K562 (cell line): ENCODE measurements at regions not wholly inside any gene's neighbourhood (a gene's known extent, or its start where the extent isn't known, plus 50 kb on each side); places are given as distances from the start of the nearest gene placed in this dataset.

Source experiments
- ATAC-seq: fragments of 200-7000 bp; cut with Tn5 transposase; 3 replicates; pipeline ENCODE4 v1.9.1; 2020; ENCODE audit warnings: moderate library complexity
- BruUV-seq: library from RNA; stranded (reverse); fragments of 400-500 nt; replicated peaks from 2 replicates; lab custom pipeline; 2021; lab: Mats Ljungman, UMichigan
- CTCF ChIA-PET: fragments of 300-600 bp; formaldehyde crosslinking; extraction: SDS; loops from one replicate; lab custom pipeline; 2021; ENCODE audit warnings: low intra/inter-chr PET ratio; lab: Yijun Ruan, JAX
- POLR2A ChIA-PET: fragments of 300-600, 350-650 bp; sonication (Branson Sonifier 250); formaldehyde crosslinking; extraction: SDS; loops from one replicate; lab custom pipeline; 2021; ENCODE audit warnings: antibody characterized with exemption, inconsistent platforms; lab: Yijun Ruan, JAX
- DNase-seq, 4 experiments: peaks; one replicate each; pipeline versions ENCODE4 v3.0.0 to v3.0.0-alpha.2; 2011 to 2018; ENCODE audit warnings: low spot score in 3 of 4, mixed read lengths in 3 of 4; ENCODE audit errors: extremely low read depth in 1 of 4
- FAIRE-seq: peaks from 2 replicates; lab custom pipeline; 2011; peaks lifted over from hg19 to GRCh38; lab: Jason Lieb, UNC
- H2AFZ ChIP-seq: 2 replicates; pipeline ENCODE4 v1.6.0; 2011; ENCODE audit warnings: low read depth, low read length, control low read depth, inconsistent platforms
- H3K27ac ChIP-seq: fragments of 200-600 bp; 3 replicates; pipeline ENCODE4 v1.8.0; 2011; ENCODE audit warnings: low read depth, mild to moderate bottlenecking, control low read depth, inconsistent platforms, low read length, moderate library complexity, mixed read lengths; ENCODE audit errors: extremely low read depth
- H3K27me3 ChIP-seq, 2 experiments: fragments of 300-600 bp in 1 of 2; 2 replicates in 1 of 2; 3 replicates in 1 of 2; pipeline versions ENCODE4 v1.6.0 to v1.8.0; 2011; ENCODE audit warnings: inconsistent platforms in 2 of 2, low read length in 2 of 2, mild to moderate bottlenecking in 1 of 2, mixed read lengths in 1 of 2, moderate library complexity in 1 of 2; ENCODE audit not compliant: control insufficient read depth in 2 of 2, insufficient read depth in 2 of 2
- H3K36me3 ChIP-seq: fragments of 300-600 bp; 3 replicates; pipeline ENCODE4 v1.8.0; 2011; ENCODE audit warnings: mild to moderate bottlenecking, low read length, inconsistent platforms; ENCODE audit not compliant: control insufficient read depth, insufficient read depth
- H3K4me1 ChIP-seq, 2 experiments: fragments of 200-600 bp in 1 of 2; replicated peaks in 1 of 2; 2 replicates in 1 of 2; 3 replicates in 1 of 2; pipeline versions ENCODE4 v1.5.1 to v1.8.0; 2011; ENCODE audit warnings: inconsistent platforms in 2 of 2, low read length in 2 of 2, mild to moderate bottlenecking in 1 of 2, mixed read lengths in 1 of 2, moderate library complexity in 1 of 2; ENCODE audit not compliant: control insufficient read depth in 2 of 2, insufficient read depth in 2 of 2
- H3K4me2 ChIP-seq: 2 replicates; pipeline ENCODE4 v1.6.1; 2011; ENCODE audit warnings: low read length, control low read depth, inconsistent platforms, mixed read lengths; ENCODE audit not compliant: insufficient read depth
- H3K4me3 ChIP-seq: fragments of 200-600 bp; sonication (generic), shearing (Covaris generic); 2 replicates; pipeline ENCODE4 v1.5.1; 2016; ENCODE audit warnings: control low read depth, inconsistent platforms
- H3K79me2 ChIP-seq: fragments of 200-600 bp; 3 replicates; pipeline ENCODE4 v1.8.0; 2011; ENCODE audit warnings: low read length, inconsistent platforms; ENCODE audit not compliant: control insufficient read depth, insufficient read depth
- H3K9ac ChIP-seq, 2 experiments: 2 replicates each; pipeline versions ENCODE4 v1.6.0 to v1.6.1; 2011; ENCODE audit warnings: low read depth in 2 of 2, low read length in 2 of 2, control low read depth in 1 of 2, inconsistent platforms in 1 of 2, mild to moderate bottlenecking in 1 of 2, mixed read lengths in 1 of 2; ENCODE audit not compliant: insufficient read depth in 1 of 2
- H3K9me1 ChIP-seq: one replicate; pipeline ENCODE4 v1.6.0; 2011; ENCODE audit warnings: inconsistent platforms, mild to moderate bottlenecking, low read length, moderate library complexity; ENCODE audit not compliant: control insufficient read depth, insufficient read depth
- H3K9me3 ChIP-seq: replicated peaks from 2 replicates; pipeline ENCODE4 v1.5.1; 2011; ENCODE audit warnings: low read depth, low read length, inconsistent platforms; ENCODE audit not compliant: control insufficient read depth, insufficient read depth
- H4K20me1 ChIP-seq: replicated peaks from 2 replicates; pipeline ENCODE4 v1.6.1; 2011; ENCODE audit warnings: low read length, inconsistent platforms, mixed read lengths; ENCODE audit not compliant: control insufficient read depth, insufficient read depth
- C11orf30 ChIP-seq: fragments of 450-650 bp; IDR thresholded peaks from 2 replicates; pipeline ENCODE4 v1.6.1; 2016; ENCODE audit warnings: low read depth, mild to moderate bottlenecking
- CHD2 ChIP-seq: IDR thresholded peaks from 2 replicates; pipeline ENCODE4 v1.6.1; 2011; ENCODE audit warnings: low read depth, low read length
- EHMT2 ChIP-seq: fragments of 450-650 bp; IDR thresholded peaks from 2 replicates; pipeline ENCODE4 v1.6.1; 2018; ENCODE audit warnings: antibody characterized with exemption
- HDGF ChIP-seq: fragments of 450-650 bp; IDR thresholded peaks from 2 replicates; pipeline ENCODE4 v1.6.1; 2016
- KDM1A ChIP-seq, 2 experiments: fragments of 450-650 bp; IDR thresholded peaks; 2 replicates each; pipeline ENCODE4 v1.6.1; 2016; ENCODE audit warnings: mild to moderate bottlenecking in 2 of 2
- RNF2 ChIP-seq: sonication (generic); IDR thresholded peaks from 2 replicates; pipeline ENCODE4 v1.6.1; 2016
- ZNF316 ChIP-seq: fragments of 450-650 bp; IDR thresholded peaks from 2 replicates; pipeline ENCODE4 v1.6.1; 2016
- WGBS: fragments of 100-300 bp; shearing (Covaris generic); methylation state at CpG from one replicate; pipeline ENCODE4 v1.1.6; 2016; ENCODE audit warnings: low coverage, mixed read lengths; ENCODE audit not compliant: insufficient coverage; ENCODE audit errors: missing lambda C conversion rate; 5-methylcytosine and 5-hydroxymethylcytosine counted together
- in situ Hi-C: fragments of 300-500 bp; cut with MboI; formaldehyde crosslinking; loops from 4 replicates; pipeline ENCODE4 v1.15.0; 2018; ENCODE audit warnings: inconsistent platforms, mixed read lengths
- intact Hi-C: fragments of 100-400 bp; cut with micrococcal nuclease; formaldehyde crosslinking; loops from 2 replicates; pipeline ENCODE4 v1.14.2; 2022
- TF ChIP-seq, protein P1 (sequence below): fragments of 250-450 bp; sonication (Bioruptor Pico); IDR thresholded peaks from 2 replicates; pipeline ENCODE4 v1.8.0; 2022; ENCODE audit warnings: moderate library complexity, mild to moderate bottlenecking, inconsistent platforms
- TF ChIP-seq, protein P2 (sequence below): IDR thresholded peaks from 2 replicates; pipeline ENCODE4 v1.6.1; 2014; ENCODE audit warnings: antibody characterized with exemption
- TF ChIP-seq, protein P3 (sequence below): IDR thresholded peaks from 3 replicates; pipeline ENCODE4 v1.6.1; 2011; ENCODE audit warnings: borderline replicate concordance, mild to moderate bottlenecking; ENCODE audit not compliant: insufficient read length, insufficient read depth

DNA sequence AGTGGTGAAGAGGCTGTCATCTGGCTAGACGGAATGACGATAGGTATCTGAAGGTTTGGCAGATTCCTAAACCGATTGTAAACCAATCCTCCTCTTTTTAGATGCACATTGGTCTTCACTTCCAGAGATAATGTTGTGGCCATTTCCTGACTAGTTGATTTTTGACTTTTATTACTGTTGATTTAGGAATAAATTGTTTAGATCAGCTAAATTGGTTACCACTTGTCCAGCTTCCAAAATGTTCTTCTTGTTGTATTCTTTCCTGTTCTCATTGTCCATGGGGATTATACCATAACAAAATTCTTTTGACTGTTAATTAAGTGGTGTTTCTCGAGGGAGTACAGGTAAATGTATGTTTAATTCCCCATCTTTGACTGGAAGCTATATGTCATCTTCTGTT is 119.7 kb downstream of the MACROH2A1 start:
- WGBS = 18% methylated on average over 4 of the region's 4 CpGs
- no peak overlapping the region for H3K4me2 ChIP-seq
- in situ Hi-C loops = no loop called here
- H3K36me3 ChIP-seq = no peaks in the 10 kb centered on the region
- no peaks in the 10 kb centered on the region for H3K9me1 ChIP-seq
- H3K79me2 ChIP-seq = no peaks in the 10 kb centered on the region
- no peak overlapping the region for H2AFZ ChIP-seq
- CTCF ChIA-PET = no interaction called here
- no peak overlapping the region for H3K9ac ChIP-seq
- no peak overlapping the region for H3K27ac ChIP-seq
- H3K9me3 ChIP-seq = no peaks in the 10 kb centered on the region
- intact Hi-C loops = no loop called here
- no peak for DNase-seq
- no peaks in the 10 kb centered on the region for H3K4me1 ChIP-seq
- H3K4me3 ChIP-seq = no peak overlapping the region
- FAIRE-seq = no peak
- no peak for ATAC-seq
- no peak for TF ChIP-seq KDM1A (IDR thresholded peaks at IDR 0.05)
- TF ChIP-seq, protein P1, sequence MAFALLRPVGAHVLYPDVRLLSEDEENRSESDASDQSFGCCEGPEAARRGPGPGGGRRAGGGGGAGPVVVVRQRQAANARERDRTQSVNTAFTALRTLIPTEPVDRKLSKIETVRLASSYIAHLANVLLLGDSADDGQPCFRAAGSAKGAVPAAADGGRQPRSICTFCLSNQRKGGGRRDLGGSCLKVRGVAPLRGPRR (CRISPR knock-in tag) = no peak
- no peak for TF ChIP-seq CHD2
- TF ChIP-seq C11orf30 = 0 out of 2 replicates have a peak, but pooled peaks have one; percentile 18
- TF ChIP-seq EHMT2 = no peak
- TF ChIP-seq, protein P2, sequence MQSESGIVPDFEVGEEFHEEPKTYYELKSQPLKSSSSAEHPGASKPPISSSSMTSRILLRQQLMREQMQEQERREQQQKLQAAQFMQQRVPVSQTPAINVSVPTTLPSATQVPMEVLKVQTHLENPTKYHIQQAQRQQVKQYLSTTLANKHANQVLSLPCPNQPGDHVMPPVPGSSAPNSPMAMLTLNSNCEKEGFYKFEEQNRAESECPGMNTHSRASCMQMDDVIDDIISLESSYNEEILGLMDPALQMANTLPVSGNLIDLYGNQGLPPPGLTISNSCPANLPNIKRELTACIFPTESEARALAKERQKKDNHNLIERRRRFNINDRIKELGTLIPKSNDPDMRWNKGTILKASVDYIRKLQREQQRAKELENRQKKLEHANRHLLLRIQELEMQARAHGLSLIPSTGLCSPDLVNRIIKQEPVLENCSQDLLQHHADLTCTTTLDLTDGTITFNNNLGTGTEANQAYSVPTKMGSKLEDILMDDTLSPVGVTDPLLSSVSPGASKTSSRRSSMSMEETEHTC = no peak
- no peak for TF ChIP-seq HDGF
- peak; percentile 52 for TF ChIP-seq ZNF316
- TF ChIP-seq, protein P3, sequence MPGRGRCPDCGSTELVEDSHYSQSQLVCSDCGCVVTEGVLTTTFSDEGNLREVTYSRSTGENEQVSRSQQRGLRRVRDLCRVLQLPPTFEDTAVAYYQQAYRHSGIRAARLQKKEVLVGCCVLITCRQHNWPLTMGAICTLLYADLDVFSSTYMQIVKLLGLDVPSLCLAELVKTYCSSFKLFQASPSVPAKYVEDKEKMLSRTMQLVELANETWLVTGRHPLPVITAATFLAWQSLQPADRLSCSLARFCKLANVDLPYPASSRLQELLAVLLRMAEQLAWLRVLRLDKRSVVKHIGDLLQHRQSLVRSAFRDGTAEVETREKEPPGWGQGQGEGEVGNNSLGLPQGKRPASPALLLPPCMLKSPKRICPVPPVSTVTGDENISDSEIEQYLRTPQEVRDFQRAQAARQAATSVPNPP = no peak
- no peak for TF ChIP-seq RNF2
- TF ChIP-seq, all 486 proteins: peak for 2
- no TSS peak for BruUV-seq
- Histone ChIP-seq H4K20me1 (no peaks in the 10 kb centered on the region), H3K27me3 (no peaks in the 10 kb centered on the region)
- POLR2A ChIA-PET = interaction anchor here (1.1 kb wide), 1 partner anchor 16 kb away, joined by 3 read pairs; no protein-coding TSS in a partner anchor
